Neural cell (in vitro differentiated cells): ENCODE measurements at regions not wholly inside any gene's neighbourhood (a gene's known extent, or its start where the extent isn't known, plus 50 kb on each side); places are given as distances from the start of the nearest gene placed in this dataset.

Source experiments
- H2AFZ ChIP-seq: fragments of 200-600, 300-800 bp; sonication (generic), shearing (Covaris generic); 2 replicates; pipeline ENCODE4 v1.6.0; 2014; ENCODE audit warnings: low read depth, mild to moderate bottlenecking, antibody characterized with exemption, low read length, moderate library complexity
- H3F3A ChIP-seq: fragments of 200-600 bp; shearing (Covaris generic); 2 replicates; pipeline ENCODE4 v1.6.1; 2016; ENCODE audit warnings: mild to moderate bottlenecking, moderate library complexity, mixed read lengths, antibody characterized with exemption, low read length; ENCODE audit not compliant: insufficient read depth, poor library complexity, severe bottlenecking
- H3K27ac ChIP-seq: fragments of 200-600, 300-800 bp; sonication (generic), shearing (Covaris generic); 2 replicates; pipeline ENCODE4 v1.5.1; 2014; ENCODE audit warnings: mild to moderate bottlenecking, low read length, moderate library complexity
- H3K27me3 ChIP-seq: fragments of 300-800, 200-600 bp; sonication (generic), shearing (Covaris generic); 2 replicates; pipeline ENCODE4 v1.6.0; 2014; ENCODE audit warnings: mild to moderate bottlenecking, low read depth, low read length, moderate library complexity; ENCODE audit not compliant: insufficient read depth
- H3K36me3 ChIP-seq: fragments of 300-800, 200-600 bp; sonication (generic), shearing (Covaris generic); 2 replicates; pipeline ENCODE4 v1.5.1; 2014; ENCODE audit warnings: mild to moderate bottlenecking, antibody characterized with exemption, low read length, moderate library complexity; ENCODE audit not compliant: insufficient read depth
- H3K4me2 ChIP-seq: fragments of 300-800, 200-600 bp; sonication (generic), shearing (Covaris generic); 2 replicates; pipeline ENCODE4 v1.6.0; 2014; ENCODE audit warnings: mild to moderate bottlenecking, low read length
- H3K4me3 ChIP-seq: fragments of 300-800, 200-600 bp; sonication (generic), shearing (Covaris generic); 2 replicates; pipeline ENCODE4 v1.5.1; 2014; ENCODE audit warnings: mild to moderate bottlenecking, low read length, moderate library complexity
- H3K79me2 ChIP-seq: fragments of 200-600 bp; shearing (Covaris generic); replicated peaks from 2 replicates; pipeline ENCODE4 v1.6.0; 2014; ENCODE audit warnings: mild to moderate bottlenecking, low read length, moderate library complexity; ENCODE audit not compliant: insufficient read depth
- H3K9ac ChIP-seq: fragments of 300-800, 200-600 bp; sonication (generic), shearing (Covaris generic); 2 replicates; pipeline ENCODE4 v1.6.1; 2016; ENCODE audit warnings: mild to moderate bottlenecking, low read length, mixed read lengths
- H3K9me2 ChIP-seq: fragments of 200-600 bp; shearing (Covaris generic); 2 replicates; pipeline ENCODE4 v1.6.1; 2016; ENCODE audit warnings: mild to moderate bottlenecking, low read length, mixed read lengths; ENCODE audit not compliant: insufficient read depth
- H3K9me3 ChIP-seq: fragments of 200-600, 300-800 bp; sonication (generic), shearing (Covaris generic); 2 replicates; pipeline ENCODE4 v1.6.1; 2016; ENCODE audit warnings: mild to moderate bottlenecking, mixed run types, low read length, moderate library complexity, mixed read lengths
- H4K20me1 ChIP-seq: fragments of 200-600 bp; shearing (Covaris generic); 2 replicates; pipeline ENCODE4 v1.6.1; 2016; ENCODE audit warnings: mild to moderate bottlenecking, mixed run types; ENCODE audit not compliant: insufficient read depth
- CTCF ChIP-seq: fragments of 450-650 bp; IDR thresholded peaks from 2 replicates; pipeline ENCODE4 v1.5.1; 2014; ENCODE audit warnings: antibody characterized with exemption, mild to moderate bottlenecking, moderate library complexity; ENCODE audit not compliant: poor library complexity, severe bottlenecking
- EP300 ChIP-seq: fragments of 450-650 bp; conservative IDR thresholded peaks from 2 replicates; pipeline ENCODE4 v1.6.1; 2014; ENCODE audit warnings: antibody characterized with exemption, mild to moderate bottlenecking, moderate library complexity; ENCODE audit not compliant: poor library complexity, severe bottlenecking
- EZH2 ChIP-seq: fragments of 200-600, 300-800 bp; shearing (Covaris generic), sonication (generic); IDR thresholded peaks from 2 replicates; pipeline ENCODE4 v1.6.1; 2014; ENCODE audit warnings: antibody characterized with exemption, low read length, borderline replicate concordance, mild to moderate bottlenecking; ENCODE audit not compliant: insufficient read depth, poor library complexity, severe bottlenecking
- MXI1 ChIP-seq: fragments of 450-650 bp; conservative IDR thresholded peaks from 2 replicates; pipeline ENCODE4 v1.6.1; 2014; ENCODE audit warnings: antibody characterized with exemption, mild to moderate bottlenecking; ENCODE audit not compliant: poor library complexity, severe bottlenecking
- POLR2AphosphoS5 ChIP-seq: IDR thresholded peaks from 2 replicates; pipeline ENCODE4 v1.6.1; 2012
- RAD21 ChIP-seq: fragments of 450-650 bp; conservative IDR thresholded peaks from 2 replicates; pipeline ENCODE4 v1.6.1; 2014; ENCODE audit warnings: antibody characterized with exemption, mild to moderate bottlenecking, moderate library complexity
- REST ChIP-seq: IDR thresholded peaks from 2 replicates; pipeline ENCODE4 v1.6.1; 2012; ENCODE audit warnings: borderline replicate concordance
- SMC3 ChIP-seq: fragments of 450-650 bp; conservative IDR thresholded peaks from 2 replicates; pipeline ENCODE4 v1.6.1; 2014; ENCODE audit warnings: antibody characterized with exemption, mild to moderate bottlenecking, moderate library complexity; ENCODE audit not compliant: poor library complexity
- TAF1 ChIP-seq: IDR thresholded peaks from 2 replicates; pipeline ENCODE4 v1.6.1; 2012; ENCODE audit warnings: low read depth

GRCh38 chr1:194081444-194081843 is 895.0 kb upstream of the B3GALT2 start:
- H3K36me3 ChIP-seq: no peaks in the 10 kb centered on the region
- no peaks in the 10 kb centered on the region for H3K9me3 ChIP-seq
- H4K20me1 ChIP-seq: no peaks in the 10 kb centered on the region
- no peaks in the 10 kb centered on the region for H3F3A ChIP-seq
- no peaks in the 10 kb centered on the region for H3K27me3 ChIP-seq
- no peak overlapping the region for H3K4me3 ChIP-seq
- H3K27ac ChIP-seq: no peak overlapping the region
- TF ChIP-seq SMC3 (no peak), EZH2 (no peak), EP300 (no peak), MXI1 (no peak)
- H2AFZ ChIP-seq: no peak overlapping the region
- no peak overlapping the region for H3K4me2 ChIP-seq
- H3K9me2 ChIP-seq: no peaks in the 10 kb centered on the region
- H3K79me2 ChIP-seq: no peaks in the 10 kb centered on the region
- no peak overlapping the region for H3K9ac ChIP-seq

- Histone ChIP-seq H3K27ac (no peak overlapping the region), H3K79me2 (no peaks in the 10 kb centered on the region), H3F3A (no peaks in the 10 kb centered on the region), H3K9me3 (no peaks in the 10 kb centered on the region), H3K36me3 (no peaks in the 10 kb centered on the region), H3K9me2 (no peaks in the 10 kb centered on the region), H3K9ac (no peak overlapping the region), H4K20me1 (no peaks in the 10 kb centered on the region), H2AFZ (no peak overlapping the region), H3K27me3 (no peaks in the 10 kb centered on the region), H3K4me2 (no peak overlapping the region), H3K4me3 (no peak overlapping the region)
- TF ChIP-seq REST (no peak), RAD21 (no peak), MXI1 (no peak), TAF1 (no peak), EP300 (no peak), CTCF (no peak)
These were observed 894.4 kb upstream of the B3GALT2 start for GRCh38 chr1:194080826-194081225.

- Histone ChIP-seq H3F3A (no peaks in the 10 kb centered on the region), H3K9me2 (no peaks in the 10 kb centered on the region), H3K9ac (no peak overlapping the region), H4K20me1 (no peaks in the 10 kb centered on the region), H3K27me3 (no peaks in the 10 kb centered on the region), H3K9me3 (no peaks in the 10 kb centered on the region), H3K36me3 (no peaks in the 10 kb centered on the region), H2AFZ (no peak overlapping the region), H3K4me2 (no peak overlapping the region), H3K27ac (no peak overlapping the region), H3K79me2 (no peaks in the 10 kb centered on the region), H3K4me3 (no peak overlapping the region)
- TF ChIP-seq REST: no peak
- no peak for TF ChIP-seq POLR2AphosphoS5
These were observed 892.4 kb upstream of the B3GALT2 start for GRCh38 chr1:194078765-194079164.
